ENCODE measurements at regions not wholly inside any gene's neighbourhood (a gene's known extent, or its start where the extent isn't known, plus 50 kb on each side); places are given as distances from the start of the nearest gene placed in this dataset.

DNA sequence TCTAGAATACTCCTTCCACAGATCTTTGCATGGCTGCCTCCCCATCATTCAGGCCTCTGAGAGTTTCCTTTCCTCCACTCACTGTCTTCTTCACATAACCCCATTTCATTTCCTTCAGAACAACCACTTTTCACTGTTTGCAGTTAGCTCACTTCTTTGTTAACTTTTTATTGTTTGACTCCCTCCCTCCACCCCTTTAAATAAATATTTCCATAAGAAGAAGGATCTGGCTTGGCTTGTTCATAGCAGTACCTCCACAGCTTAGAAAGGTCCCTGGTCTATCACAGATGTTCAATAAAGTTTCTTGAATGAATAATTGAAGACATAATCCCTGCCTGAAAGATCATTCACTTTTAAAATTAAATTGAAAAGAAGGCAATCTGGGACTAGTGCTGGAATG, 661.6 kb downstream of the ACTL7B start:
- Mint-ChIP-seq H3K27me3 (peaks cover 9% of the 10 kb centered on the region), H3K4me1 (no peaks in the 10 kb centered on the region)
- no peak for ATAC-seq (ENCODE audit: low read depth)

DNA sequence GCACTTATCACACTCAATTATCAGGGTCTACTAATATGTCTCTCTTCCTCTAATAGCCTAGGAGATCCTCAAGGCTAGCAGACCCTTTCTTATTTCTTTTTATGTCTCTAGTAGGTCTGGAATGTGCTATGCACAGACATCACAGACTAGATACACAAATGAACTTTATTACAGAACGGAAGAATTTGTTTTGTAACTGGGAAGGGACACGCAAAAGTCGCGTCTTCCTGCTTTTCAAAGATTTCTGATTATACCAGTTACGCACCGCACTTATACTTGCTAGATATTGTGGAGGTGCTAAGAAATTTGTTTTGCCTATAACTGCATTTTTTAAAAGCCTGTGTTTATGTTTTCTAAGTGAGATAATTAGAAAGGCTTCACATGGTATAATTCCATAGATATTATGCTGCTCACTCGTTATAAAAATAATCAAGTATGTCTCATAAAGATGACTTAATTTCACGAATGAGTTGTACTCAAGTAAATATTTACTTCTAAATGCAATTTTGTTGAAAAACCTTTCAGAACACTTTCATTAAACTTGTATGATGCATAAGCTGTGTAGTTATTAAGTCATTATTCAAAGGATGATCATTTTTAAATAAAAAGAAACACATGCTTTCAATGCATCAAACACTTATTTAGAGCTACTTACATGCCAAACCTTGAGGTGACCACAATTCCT, 662.6 kb downstream of the ACTL7B start:
- no peak overlapping the region for H3K27ac Mint-ChIP-seq
- no peaks in the 10 kb centered on the region for H3K9me3 Mint-ChIP-seq (ENCODE audit: insufficient read depth)
- no peak for DNase-seq
- WGBS (ENCODE audit: insufficient coverage), result 100% methylated on average over 2 of the region's 8 CpGs
- no peaks in the 10 kb centered on the region for H3K4me1 Mint-ChIP-seq
- peaks cover 9% of the 10 kb centered on the region for H3K27me3 Mint-ChIP-seq
- Histone ChIP-seq H2AFZ (ENCODE audit: insufficient read depth, low read depth, low read length, poor library complexity, severe bottlenecking) (no peak overlapping the region), H3K9ac (ENCODE audit: low read length) (no peak overlapping the region), H3K4me2 (replicated peaks; ENCODE audit: low read depth, low read length, poor library complexity, severe bottlenecking) (no peak overlapping the region), H3K27me3 (replicated peaks in 1 of 4; ENCODE audit: control extremely low read depth in 1 of 4, control insufficient read depth in 3 of 4, insufficient read depth in 4 of 4, low read length in 3 of 4) (no peaks in the 10 kb centered on the region), H3K9me3 (ENCODE audit: control extremely low read depth in 1 of 3, control insufficient read depth in 2 of 3, insufficient read depth in 1 of 3, low read length in 2 of 3) (peaks cover 0 to 2% (median 0%) of the 10 kb centered on the region in 3 donors), H3K4me3 (ENCODE audit: control extremely low read depth in 1 of 5, extremely low read depth in 1 of 5, insufficient read depth in 1 of 5, low read depth in 2 of 5, low read length in 4 of 5) (no peak overlapping the region), H3K36me3 (replicated peaks in 1 of 2; ENCODE audit: control extremely low read depth in 1 of 2, control insufficient read depth in 1 of 2, extremely low read depth in 1 of 2, insufficient read depth in 2 of 2, low read length in 1 of 2) (no peaks in the 10 kb centered on the region), H3K79me2 (ENCODE audit: control insufficient read depth, insufficient read depth, low read length) (no peaks in the 10 kb centered on the region), H4K20me1 (ENCODE audit: control insufficient read depth, insufficient read depth, low read length, poor library complexity, severe bottlenecking) (no peaks in the 10 kb centered on the region), H3K4me1 (ENCODE audit: control insufficient read depth in 2 of 2, insufficient read depth in 2 of 2, low read length in 2 of 2) (no peaks in the 10 kb centered on the region), H3K27ac (ENCODE audit: low read length in 2 of 2) (no peak overlapping the region)
- no peak for ATAC-seq (ENCODE audit: low read depth)
- CTCF ChIA-PET, result no interaction called here
- TF ChIP-seq EZH2 (IDR thresholded peaks at IDR 0.05; ENCODE audit: borderline replicate concordance, insufficient read depth, low read depth, low read length, poor library complexity, severe bottlenecking), result no peak
- TF ChIP-seq, protein P1, sequence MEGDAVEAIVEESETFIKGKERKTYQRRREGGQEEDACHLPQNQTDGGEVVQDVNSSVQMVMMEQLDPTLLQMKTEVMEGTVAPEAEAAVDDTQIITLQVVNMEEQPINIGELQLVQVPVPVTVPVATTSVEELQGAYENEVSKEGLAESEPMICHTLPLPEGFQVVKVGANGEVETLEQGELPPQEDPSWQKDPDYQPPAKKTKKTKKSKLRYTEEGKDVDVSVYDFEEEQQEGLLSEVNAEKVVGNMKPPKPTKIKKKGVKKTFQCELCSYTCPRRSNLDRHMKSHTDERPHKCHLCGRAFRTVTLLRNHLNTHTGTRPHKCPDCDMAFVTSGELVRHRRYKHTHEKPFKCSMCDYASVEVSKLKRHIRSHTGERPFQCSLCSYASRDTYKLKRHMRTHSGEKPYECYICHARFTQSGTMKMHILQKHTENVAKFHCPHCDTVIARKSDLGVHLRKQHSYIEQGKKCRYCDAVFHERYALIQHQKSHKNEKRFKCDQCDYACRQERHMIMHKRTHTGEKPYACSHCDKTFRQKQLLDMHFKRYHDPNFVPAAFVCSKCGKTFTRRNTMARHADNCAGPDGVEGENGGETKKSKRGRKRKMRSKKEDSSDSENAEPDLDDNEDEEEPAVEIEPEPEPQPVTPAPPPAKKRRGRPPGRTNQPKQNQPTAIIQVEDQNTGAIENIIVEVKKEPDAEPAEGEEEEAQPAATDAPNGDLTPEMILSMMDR (IDR thresholded peaks at IDR 0.05), result no peak
- intact Hi-C loops (cut with micrococcal nuclease), result no loop called here
- POLR2A ChIA-PET, result no interaction called here
- H3K4me3 Mint-ChIP-seq, result no peak overlapping the region

More for the DNA sequence above, 661.6 kb downstream of the ACTL7B start:
- Histone ChIP-seq H3K4me1 (ENCODE audit: control insufficient read depth in 2 of 2, insufficient read depth in 2 of 2, low read length in 2 of 2) (no peaks in the 10 kb centered on the region), H3K9me3 (ENCODE audit: control extremely low read depth in 1 of 3, control insufficient read depth in 2 of 3, insufficient read depth in 1 of 3, low read length in 2 of 3) (peaks cover 0 to 11% (median 3%) of the 10 kb centered on the region in 3 donors), H3K27ac (ENCODE audit: low read length in 2 of 2) (no peak overlapping the region), H3K27me3 (replicated peaks in 1 of 4; ENCODE audit: control extremely low read depth in 1 of 4, control insufficient read depth in 3 of 4, insufficient read depth in 4 of 4, low read length in 3 of 4) (peaks cover 0 to 5% (median 0%) of the 10 kb centered on the region in 4 experiments), H4K20me1 (ENCODE audit: control insufficient read depth, insufficient read depth, low read length, poor library complexity, severe bottlenecking) (no peaks in the 10 kb centered on the region), H2AFZ (ENCODE audit: insufficient read depth, low read depth, low read length, poor library complexity, severe bottlenecking) (no peak overlapping the region), H3K4me2 (replicated peaks; ENCODE audit: low read depth, low read length, poor library complexity, severe bottlenecking) (no peak overlapping the region), H3K4me3 (ENCODE audit: control extremely low read depth in 1 of 5, extremely low read depth in 1 of 5, insufficient read depth in 1 of 5, low read depth in 2 of 5, low read length in 4 of 5) (no peak overlapping the region), H3K79me2 (ENCODE audit: control insufficient read depth, insufficient read depth, low read length) (no peaks in the 10 kb centered on the region), H3K36me3 (replicated peaks in 1 of 2; ENCODE audit: control extremely low read depth in 1 of 2, control insufficient read depth in 1 of 2, extremely low read depth in 1 of 2, insufficient read depth in 2 of 2, low read length in 1 of 2) (no peaks in the 10 kb centered on the region), H3K9ac (ENCODE audit: low read length) (no peak overlapping the region)
- Mint-ChIP-seq H3K27ac (no peak overlapping the region), H3K9me3 (ENCODE audit: insufficient read depth) (no peaks in the 10 kb centered on the region), H3K4me3 (no peak overlapping the region)
- intact Hi-C loops (cut with micrococcal nuclease), result no loop called here
- DNase-seq, result no peak
- TF ChIP-seq, protein P1 (IDR thresholded peaks at IDR 0.05), result no peak
- TF ChIP-seq EZH2 (IDR thresholded peaks at IDR 0.05; ENCODE audit: borderline replicate concordance, insufficient read depth, low read depth, low read length, poor library complexity, severe bottlenecking), result no peak
- CTCF ChIA-PET, result no interaction called here
- POLR2A ChIA-PET, result no interaction called here

Measured in B cell (primary cell).